Prostate gland (tissue), 2 donors: ENCODE measurements at regions not wholly inside any gene's neighbourhood (a gene's known extent, or its start where the extent isn't known, plus 50 kb on each side); places are given as distances from the start of the nearest gene placed in this dataset.

ENCODE experiments used
- POLR2A ChIP-seq: fragments of 450-650 bp; IDR thresholded peaks from one replicate; pipeline ENCODE4 v1.6.1; 2016; ENCODE audit warnings: antibody characterized with exemption, mild to moderate bottlenecking
- POLR2AphosphoS5 ChIP-seq: sonication (generic); formaldehyde crosslinking; IDR thresholded peaks from one replicate; pipeline ENCODE4 v1.6.1; 2017; ENCODE audit warnings: antibody characterized with exemption
- TF ChIP-seq, protein P1 (sequence below), 4 experiments: fragments of 200-600 bp in 2 of 4; fragments of 450-650 bp in 2 of 4; sonication (generic) in 2 of 4; IDR thresholded peaks; 1 replicate in 3 of 4; 2 replicates in 1 of 4; pipeline ENCODE4 v1.5.1; 2016 to 2019; ENCODE audit warnings: antibody characterized with exemption in 4 of 4, mild to moderate bottlenecking in 2 of 4, moderate library complexity in 2 of 4

DNA sequence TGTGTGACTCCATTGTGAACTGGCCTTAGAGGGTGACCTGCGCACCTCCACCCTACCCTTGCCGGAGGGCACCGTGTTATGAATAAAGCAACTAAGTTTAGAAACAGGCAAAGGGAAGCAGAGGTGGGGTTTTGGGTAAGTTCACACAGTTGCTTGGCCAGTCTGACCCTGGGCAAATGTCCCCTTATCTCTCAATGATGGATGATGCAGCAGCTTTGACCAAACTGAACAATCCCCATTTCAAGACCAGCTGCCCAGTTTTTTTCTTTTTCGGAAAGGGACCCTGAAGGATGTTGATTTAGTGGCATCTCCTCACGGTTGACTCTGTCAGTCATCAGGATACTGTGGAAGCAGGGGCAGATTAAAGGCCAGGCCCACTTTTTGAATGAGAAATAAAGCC lies 68.7 kb upstream of the PRDM1 start:
- TF ChIP-seq, protein P1, sequence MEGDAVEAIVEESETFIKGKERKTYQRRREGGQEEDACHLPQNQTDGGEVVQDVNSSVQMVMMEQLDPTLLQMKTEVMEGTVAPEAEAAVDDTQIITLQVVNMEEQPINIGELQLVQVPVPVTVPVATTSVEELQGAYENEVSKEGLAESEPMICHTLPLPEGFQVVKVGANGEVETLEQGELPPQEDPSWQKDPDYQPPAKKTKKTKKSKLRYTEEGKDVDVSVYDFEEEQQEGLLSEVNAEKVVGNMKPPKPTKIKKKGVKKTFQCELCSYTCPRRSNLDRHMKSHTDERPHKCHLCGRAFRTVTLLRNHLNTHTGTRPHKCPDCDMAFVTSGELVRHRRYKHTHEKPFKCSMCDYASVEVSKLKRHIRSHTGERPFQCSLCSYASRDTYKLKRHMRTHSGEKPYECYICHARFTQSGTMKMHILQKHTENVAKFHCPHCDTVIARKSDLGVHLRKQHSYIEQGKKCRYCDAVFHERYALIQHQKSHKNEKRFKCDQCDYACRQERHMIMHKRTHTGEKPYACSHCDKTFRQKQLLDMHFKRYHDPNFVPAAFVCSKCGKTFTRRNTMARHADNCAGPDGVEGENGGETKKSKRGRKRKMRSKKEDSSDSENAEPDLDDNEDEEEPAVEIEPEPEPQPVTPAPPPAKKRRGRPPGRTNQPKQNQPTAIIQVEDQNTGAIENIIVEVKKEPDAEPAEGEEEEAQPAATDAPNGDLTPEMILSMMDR (IDR thresholded peaks at IDR 0.05): no peak
- no peak for TF ChIP-seq POLR2AphosphoS5
- no peak for TF ChIP-seq POLR2A
